ENCODE measurements at regions not wholly inside any gene's neighbourhood (a gene's known extent, or its start where the extent isn't known, plus 50 kb on each side); places are given as distances from the start of the nearest gene placed in this dataset.

DNA sequence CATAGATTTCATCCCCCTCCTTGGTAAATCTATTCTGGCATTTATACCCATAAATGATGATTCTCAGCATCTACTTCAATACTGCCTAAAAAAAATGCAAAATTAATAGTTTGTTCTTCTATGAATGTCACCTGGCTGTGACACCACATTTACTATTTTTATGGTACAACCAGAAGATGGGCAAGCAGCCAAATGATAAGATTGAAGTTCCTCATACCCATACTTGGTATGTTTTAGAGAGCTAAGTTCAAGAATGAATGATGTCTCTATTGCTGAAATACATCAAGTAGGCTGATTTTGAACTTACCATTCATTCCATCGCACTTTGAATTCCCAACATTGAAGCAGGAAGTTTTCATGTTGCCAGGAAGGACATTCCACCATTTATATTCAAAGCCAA, 134.2 kb downstream of the ELAPOR2 start:
- Histone ChIP-seq H3K9me3 (no peaks in the 10 kb centered on the region), H3K27ac (no peak overlapping the region), H3K4me1 (no peaks in the 10 kb centered on the region), H3K36me3 (no peaks in the 10 kb centered on the region), H3K27me3 (no peaks in the 10 kb centered on the region), H3K4me3 (no peak overlapping the region)
- TF ChIP-seq POLR2A (IDR thresholded peaks at IDR 0.05) (no peak), CTCF (IDR thresholded peaks at IDR 0.05) (no peak)
- DNase-seq, result no peak
- intact Hi-C loops (cut with DNase I), result loop anchor here (10.0 kb wide), 1 partner anchor 310 kb away; no protein-coding TSS in a partner anchor
- WGBS, 2 donors, result 92 to 95% methylated on average over 1 of the region's 1 CpG

DNA sequence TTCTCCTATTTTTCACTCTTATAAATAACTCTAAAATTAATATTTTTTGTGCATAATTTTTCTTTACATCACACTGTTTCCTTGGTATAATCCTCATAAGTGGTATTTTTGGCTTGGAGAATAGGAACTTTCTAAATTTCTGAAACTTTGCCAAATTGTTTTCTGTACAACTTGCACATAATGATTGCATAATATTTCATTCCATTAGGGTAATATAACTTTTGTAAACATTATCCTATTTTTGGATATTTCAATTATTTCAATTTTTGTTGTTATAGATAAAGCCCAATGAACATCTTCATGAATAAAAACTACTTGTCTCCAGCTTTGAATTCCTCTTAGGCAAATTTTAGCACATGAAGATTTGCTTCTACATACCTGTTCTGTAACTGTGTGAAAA, 135.9 kb downstream of the ELAPOR2 start:
- Histone ChIP-seq H3K9me3 (no peaks in the 10 kb centered on the region), H3K36me3 (no peaks in the 10 kb centered on the region), H3K27ac (no peak overlapping the region), H3K4me3 (no peak overlapping the region), H3K27me3 (no peaks in the 10 kb centered on the region), H3K4me1 (no peaks in the 10 kb centered on the region)
- intact Hi-C loops (cut with DNase I), result loop anchor here (10.0 kb wide), 1 partner anchor 311 kb away; no protein-coding TSS in a partner anchor
- DNase-seq, result no peak
- TF ChIP-seq CTCF (IDR thresholded peaks at IDR 0.05), result no peak
- no peak for TF ChIP-seq POLR2A (IDR thresholded peaks at IDR 0.05)

DNA sequence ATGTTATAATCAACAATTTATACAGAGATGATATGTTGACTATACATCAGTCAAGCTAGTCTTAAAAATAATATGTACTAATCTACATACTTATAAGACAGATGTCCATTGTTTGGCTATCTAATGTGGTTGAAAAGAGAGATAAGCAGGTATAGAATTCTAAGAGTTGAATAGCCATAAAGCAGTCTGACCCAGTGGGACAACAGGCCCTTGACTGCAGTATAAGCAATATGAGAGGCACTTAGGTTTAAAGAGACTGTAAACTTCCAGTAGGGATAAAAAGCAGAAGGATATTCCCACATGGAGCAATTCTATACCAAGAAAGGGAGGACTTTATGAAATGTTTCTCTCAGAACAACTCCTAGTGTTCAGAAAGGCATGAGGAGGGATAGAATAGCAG, 139.3 kb downstream of the ELAPOR2 start:
- intact Hi-C loops (cut with DNase I), result loop anchor here (10.0 kb wide), 1 partner anchor 315 kb away; no protein-coding TSS in a partner anchor
- Histone ChIP-seq H3K27me3 (no peaks in the 10 kb centered on the region), H3K27ac (no peak overlapping the region), H3K36me3 (no peaks in the 10 kb centered on the region), H3K4me1 (no peaks in the 10 kb centered on the region), H3K9me3 (no peaks in the 10 kb centered on the region), H3K4me3 (no peak overlapping the region)
- no peak for TF ChIP-seq POLR2A (IDR thresholded peaks at IDR 0.05)
- TF ChIP-seq CTCF (IDR thresholded peaks at IDR 0.05), result no peak
- DNase-seq, result no peak

GRCh38 chr7:86918245-86918644, 141.2 kb downstream of the ELAPOR2 start:
- Histone ChIP-seq H3K36me3 (no peaks in the 10 kb centered on the region), H3K27me3 (no peaks in the 10 kb centered on the region), H3K4me3 (no peak overlapping the region), H3K9me3 (no peaks in the 10 kb centered on the region), H3K27ac (no peak overlapping the region), H3K4me1 (no peaks in the 10 kb centered on the region)
- WGBS, 2 donors, result 70 to 80% methylated on average over 3 of the region's 3 CpGs
- TF ChIP-seq CTCF (IDR thresholded peaks at IDR 0.05), result no peak
- no peak for TF ChIP-seq POLR2A (IDR thresholded peaks at IDR 0.05)
- intact Hi-C loops (cut with DNase I), result no loop called here
- DNase-seq, result no peak

DNA sequence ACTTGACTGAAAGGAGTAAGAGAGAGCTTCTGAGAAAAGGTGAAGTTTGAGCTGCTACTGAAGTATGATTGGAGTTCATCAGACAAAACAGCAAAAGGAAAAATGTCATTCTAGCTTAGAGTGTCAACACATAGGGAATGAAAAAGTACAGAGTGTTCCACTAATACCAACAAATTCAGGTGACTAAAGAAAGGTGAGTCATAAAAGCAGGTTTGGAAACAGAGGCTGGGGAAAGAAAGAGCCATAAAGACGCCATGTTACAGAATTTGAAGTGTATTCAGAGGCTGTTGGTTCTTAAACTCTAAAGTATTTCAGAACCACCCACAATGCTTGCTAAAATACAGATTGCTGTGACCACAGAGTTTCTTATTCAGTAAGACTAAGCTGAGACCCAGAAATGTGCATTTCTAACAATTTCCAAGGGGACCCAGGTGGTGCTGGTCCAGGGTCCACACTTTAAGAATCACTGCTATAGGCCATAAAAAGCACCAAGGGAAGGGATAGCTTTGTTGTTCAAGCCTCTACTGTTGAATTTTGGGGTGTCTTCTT, 143.1 kb downstream of the ELAPOR2 start:
- WGBS, 2 donors, result 76 to 84% methylated on average over 1 of the region's 1 CpG
- intact Hi-C loops (cut with DNase I), result no loop called here
- H3K36me3 ChIP-seq, result no peaks in the 10 kb centered on the region

More for the DNA sequence above, 143.1 kb downstream of the ELAPOR2 start:
- no peaks in the 10 kb centered on the region for H3K4me1 ChIP-seq
- DNase-seq, result no peak
- H3K27ac ChIP-seq, result no peak overlapping the region
- no peaks in the 10 kb centered on the region for H3K27me3 ChIP-seq
- no peak for TF ChIP-seq POLR2A (IDR thresholded peaks at IDR 0.05)
- no peak for TF ChIP-seq CTCF (IDR thresholded peaks at IDR 0.05)
- no peaks in the 10 kb centered on the region for H3K9me3 ChIP-seq
- H3K4me3 ChIP-seq, result no peak overlapping the region

Measured in esophagus squamous epithelium (tissue), 5 donors.